B cell (primary cell): ENCODE measurements at regions not wholly inside any gene's neighbourhood (a gene's known extent, or its start where the extent isn't known, plus 50 kb on each side); places are given as distances from the start of the nearest gene placed in this dataset.

Source experiments
- EZH2 ChIP-seq: IDR thresholded peaks from 2 replicates; pipeline ENCODE4 v1.6.1; 2012; ENCODE audit warnings: borderline replicate concordance, low read depth, mild to moderate bottlenecking, moderate library complexity, low read length; ENCODE audit not compliant: insufficient read depth, poor library complexity, severe bottlenecking
- TF ChIP-seq, protein P1 (sequence below): fragments of 200-600 bp; IDR thresholded peaks from one replicate; pipeline ENCODE4 v1.8.0; 2022; ENCODE audit warnings: antibody characterized with exemption, mild to moderate bottlenecking

DNA sequence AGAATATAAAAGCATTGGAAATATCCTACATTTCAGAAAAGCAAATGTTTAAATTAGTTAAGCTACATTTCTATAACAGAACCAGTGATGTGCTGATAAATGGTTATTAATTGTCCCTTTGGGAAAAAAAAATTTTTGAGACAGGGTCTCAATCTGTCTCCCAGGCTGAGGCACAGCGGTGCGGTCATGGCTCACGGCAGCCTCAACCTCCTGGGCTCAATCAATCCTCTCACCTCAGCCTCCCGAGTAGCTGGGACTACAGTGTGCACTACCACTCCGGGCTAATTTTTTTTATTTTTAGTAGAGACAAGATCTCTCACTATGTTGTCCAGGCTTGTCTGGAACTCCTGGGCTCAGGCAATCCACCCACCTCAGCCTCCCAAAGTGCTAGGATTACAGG is 194.8 kb upstream of the SALL3 start:
- TF ChIP-seq, protein P1, sequence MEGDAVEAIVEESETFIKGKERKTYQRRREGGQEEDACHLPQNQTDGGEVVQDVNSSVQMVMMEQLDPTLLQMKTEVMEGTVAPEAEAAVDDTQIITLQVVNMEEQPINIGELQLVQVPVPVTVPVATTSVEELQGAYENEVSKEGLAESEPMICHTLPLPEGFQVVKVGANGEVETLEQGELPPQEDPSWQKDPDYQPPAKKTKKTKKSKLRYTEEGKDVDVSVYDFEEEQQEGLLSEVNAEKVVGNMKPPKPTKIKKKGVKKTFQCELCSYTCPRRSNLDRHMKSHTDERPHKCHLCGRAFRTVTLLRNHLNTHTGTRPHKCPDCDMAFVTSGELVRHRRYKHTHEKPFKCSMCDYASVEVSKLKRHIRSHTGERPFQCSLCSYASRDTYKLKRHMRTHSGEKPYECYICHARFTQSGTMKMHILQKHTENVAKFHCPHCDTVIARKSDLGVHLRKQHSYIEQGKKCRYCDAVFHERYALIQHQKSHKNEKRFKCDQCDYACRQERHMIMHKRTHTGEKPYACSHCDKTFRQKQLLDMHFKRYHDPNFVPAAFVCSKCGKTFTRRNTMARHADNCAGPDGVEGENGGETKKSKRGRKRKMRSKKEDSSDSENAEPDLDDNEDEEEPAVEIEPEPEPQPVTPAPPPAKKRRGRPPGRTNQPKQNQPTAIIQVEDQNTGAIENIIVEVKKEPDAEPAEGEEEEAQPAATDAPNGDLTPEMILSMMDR: no peak
- TF ChIP-seq EZH2: no peak
